ENCODE measurements at regions not wholly inside any gene's neighbourhood (a gene's known extent, or its start where the extent isn't known, plus 50 kb on each side); places are given as distances from the start of the nearest gene placed in this dataset.

- TF ChIP-seq CTCF (IDR thresholded peaks at IDR 0.05; ENCODE audit: low read depth, low read length): no peak
- no peak for TF ChIP-seq EZH2phosphoT487 (IDR thresholded peaks at IDR 0.05; ENCODE audit: low read depth)
Measured at GRCh38 chr4:11650801-11651596, 222.3 kb upstream of the HS3ST1 start.
